ENCODE measurements at regions not wholly inside any gene's neighbourhood (a gene's known extent, or its start where the extent isn't known, plus 50 kb on each side); places are given as distances from the start of the nearest gene placed in this dataset.

DNA sequence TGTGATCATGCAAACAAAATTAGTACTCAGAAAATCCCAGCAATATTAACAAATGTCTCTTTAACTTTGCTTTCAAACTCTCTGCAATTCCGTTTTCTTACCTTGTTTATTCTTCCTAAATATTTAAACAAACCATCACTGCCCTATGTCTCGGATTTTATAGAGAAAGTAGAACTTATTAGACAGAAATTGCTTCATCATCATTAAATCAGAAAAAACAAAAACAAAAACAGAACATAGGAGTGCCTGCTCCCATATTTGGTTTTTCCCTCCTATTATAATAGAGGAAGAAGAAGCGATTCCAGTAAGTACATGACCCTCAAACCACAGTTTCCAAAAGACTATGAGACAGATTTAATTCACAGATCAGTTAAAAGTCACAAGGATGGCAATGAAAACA, 1228.0 kb downstream of the RPA4 start:
- Histone ChIP-seq H2BK15ac (ENCODE audit: low read depth, low read length) (no peak overlapping the region), H3K79me1 (ENCODE audit: insufficient read depth, low read depth, low read length, poor library complexity, severe bottlenecking) (no peaks in the 10 kb centered on the region), H3K27me3 (ENCODE audit: insufficient read depth, low read length) (no peaks in the 10 kb centered on the region), H3K56ac (ENCODE audit: insufficient read length, low read depth, low read length) (no peak overlapping the region), H3K9ac (ENCODE audit: extremely low read depth, insufficient read length, low read length) (no peak overlapping the region), H3T11ph (ENCODE audit: low read length) (no peak overlapping the region), H3K79me2 (ENCODE audit: insufficient read depth, low read length) (no peaks in the 10 kb centered on the region), H3K4ac (ENCODE audit: low read depth, low read length) (no peak overlapping the region), H2AK5ac (ENCODE audit: insufficient read length, low read length) (no peak overlapping the region), H3K23me2 (ENCODE audit: insufficient read length, low read depth, low read length, poor library complexity, severe bottlenecking) (no peaks in the 10 kb centered on the region), H3K9me3 (ENCODE audit: control insufficient read depth, low read depth, low read length) (no peaks in the 10 kb centered on the region), H4K8ac (replicated peaks; ENCODE audit: insufficient read length, low read depth, low read length) (no peak overlapping the region), H3K4me1 (ENCODE audit: insufficient read depth, low read length) (no peaks in the 10 kb centered on the region; the same call in 1 of the 2 replicates), H3K14ac (ENCODE audit: insufficient read depth, low read length) (no peak overlapping the region), H2BK5ac (ENCODE audit: insufficient read length, low read length) (no peak overlapping the region), H2BK20ac (ENCODE audit: low read depth, low read length, poor library complexity, severe bottlenecking) (no peak overlapping the region), H3K18ac (ENCODE audit: insufficient read length, low read depth, low read length) (no peak overlapping the region), H2AFZ (ENCODE audit: low read length) (no peak overlapping the region), H3K4me2 (ENCODE audit: insufficient read depth, insufficient read length, low read length) (no peak overlapping the region), H2BK12ac (ENCODE audit: insufficient read length, low read depth, low read length) (no peak overlapping the region), H3K27ac (ENCODE audit: insufficient read length, low read depth, low read length) (no peak overlapping the region), H3K23ac (ENCODE audit: insufficient read length, low read depth, low read length) (no peak overlapping the region), H4K5ac (ENCODE audit: insufficient read length, low read depth, low read length) (no peak overlapping the region), H4K20me1 (ENCODE audit: control insufficient read depth, insufficient read depth, insufficient read length) (no peaks in the 10 kb centered on the region), H4K91ac (ENCODE audit: insufficient read length, low read depth, low read length) (no peak overlapping the region), H2BK120ac (ENCODE audit: low read depth, low read length, poor library complexity, severe bottlenecking) (no peak overlapping the region)
- Mint-ChIP-seq H3K9me3 (0 out of 5 replicates have a peak, but pooled peaks cover 0 to 2% of the 10 kb centered on the region in 2 experiments), H3K27ac (no peak overlapping the region; a peak in 1 of 7 replicates), H3K27me3 (ENCODE audit: low read depth) (no peaks in the 10 kb centered on the region), H3K4me3 (no peak overlapping the region), H3K36me3 (ENCODE audit: insufficient read depth in 1 of 3, low read depth in 3 of 3) (peaks cover 3 to 13% (median 5%) of the 10 kb centered on the region in 3 experiments; a peak in 6 of 7 replicates), H3K4me1 (peaks cover 41 to 64% of the 10 kb centered on the region in 2 experiments)
- DNase-seq = no peak
- no CpG with 5 or more reads among the region's 3 CpGs for WGBS (ENCODE audit: extremely low coverage, insufficient read length, low lambda C conversion rate)
- TF ChIP-seq, protein P1, sequence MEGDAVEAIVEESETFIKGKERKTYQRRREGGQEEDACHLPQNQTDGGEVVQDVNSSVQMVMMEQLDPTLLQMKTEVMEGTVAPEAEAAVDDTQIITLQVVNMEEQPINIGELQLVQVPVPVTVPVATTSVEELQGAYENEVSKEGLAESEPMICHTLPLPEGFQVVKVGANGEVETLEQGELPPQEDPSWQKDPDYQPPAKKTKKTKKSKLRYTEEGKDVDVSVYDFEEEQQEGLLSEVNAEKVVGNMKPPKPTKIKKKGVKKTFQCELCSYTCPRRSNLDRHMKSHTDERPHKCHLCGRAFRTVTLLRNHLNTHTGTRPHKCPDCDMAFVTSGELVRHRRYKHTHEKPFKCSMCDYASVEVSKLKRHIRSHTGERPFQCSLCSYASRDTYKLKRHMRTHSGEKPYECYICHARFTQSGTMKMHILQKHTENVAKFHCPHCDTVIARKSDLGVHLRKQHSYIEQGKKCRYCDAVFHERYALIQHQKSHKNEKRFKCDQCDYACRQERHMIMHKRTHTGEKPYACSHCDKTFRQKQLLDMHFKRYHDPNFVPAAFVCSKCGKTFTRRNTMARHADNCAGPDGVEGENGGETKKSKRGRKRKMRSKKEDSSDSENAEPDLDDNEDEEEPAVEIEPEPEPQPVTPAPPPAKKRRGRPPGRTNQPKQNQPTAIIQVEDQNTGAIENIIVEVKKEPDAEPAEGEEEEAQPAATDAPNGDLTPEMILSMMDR (conservative IDR thresholded peaks at IDR 0.05) = no peak

Data from H9 (cell line).